ENCODE measurements at regions not wholly inside any gene's neighbourhood (a gene's known extent, or its start where the extent isn't known, plus 50 kb on each side); places are given as distances from the start of the nearest gene placed in this dataset.

- TF ChIP-seq, protein P1, sequence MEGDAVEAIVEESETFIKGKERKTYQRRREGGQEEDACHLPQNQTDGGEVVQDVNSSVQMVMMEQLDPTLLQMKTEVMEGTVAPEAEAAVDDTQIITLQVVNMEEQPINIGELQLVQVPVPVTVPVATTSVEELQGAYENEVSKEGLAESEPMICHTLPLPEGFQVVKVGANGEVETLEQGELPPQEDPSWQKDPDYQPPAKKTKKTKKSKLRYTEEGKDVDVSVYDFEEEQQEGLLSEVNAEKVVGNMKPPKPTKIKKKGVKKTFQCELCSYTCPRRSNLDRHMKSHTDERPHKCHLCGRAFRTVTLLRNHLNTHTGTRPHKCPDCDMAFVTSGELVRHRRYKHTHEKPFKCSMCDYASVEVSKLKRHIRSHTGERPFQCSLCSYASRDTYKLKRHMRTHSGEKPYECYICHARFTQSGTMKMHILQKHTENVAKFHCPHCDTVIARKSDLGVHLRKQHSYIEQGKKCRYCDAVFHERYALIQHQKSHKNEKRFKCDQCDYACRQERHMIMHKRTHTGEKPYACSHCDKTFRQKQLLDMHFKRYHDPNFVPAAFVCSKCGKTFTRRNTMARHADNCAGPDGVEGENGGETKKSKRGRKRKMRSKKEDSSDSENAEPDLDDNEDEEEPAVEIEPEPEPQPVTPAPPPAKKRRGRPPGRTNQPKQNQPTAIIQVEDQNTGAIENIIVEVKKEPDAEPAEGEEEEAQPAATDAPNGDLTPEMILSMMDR (IDR thresholded peaks at IDR 0.05): no peak
- no peak for TF ChIP-seq SIN3A (IDR thresholded peaks at IDR 0.05; ENCODE audit: borderline replicate concordance, insufficient read depth, low read depth, low read length)
Measured at GRCh38 chr12:116354534-116354933, 77.0 kb upstream of the MED13L start.

Measured in Panc1 (cell line).